ENCODE measurements at regions not wholly inside any gene's neighbourhood (a gene's known extent, or its start where the extent isn't known, plus 50 kb on each side); places are given as distances from the start of the nearest gene placed in this dataset.
"Not testable (repeated sequence)": the region's sequence is repeated elsewhere in the genome, so short reads cannot be mapped to it uniquely, and the experiment has no call there.

DNA sequence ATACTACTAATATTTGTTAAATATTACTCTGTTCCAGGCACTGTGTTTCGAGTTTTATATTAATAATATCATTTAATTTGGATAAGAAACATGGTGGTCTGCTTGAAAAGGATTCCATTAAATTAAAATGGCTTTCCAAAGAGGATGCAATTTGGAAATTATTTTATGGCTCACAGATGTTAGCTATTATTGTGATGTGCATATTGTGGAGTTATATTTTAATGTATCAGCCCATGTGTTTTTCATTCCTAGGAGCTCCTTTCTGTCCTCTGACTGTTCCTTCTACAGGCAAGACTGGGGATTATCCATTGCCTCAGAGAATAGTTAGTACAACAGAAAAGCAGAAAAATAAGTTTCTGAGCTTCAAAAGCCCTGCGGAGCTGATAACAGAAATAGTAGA, 376.7 kb upstream of the PDZRN3 start:
- TF ChIP-seq, protein P1, sequence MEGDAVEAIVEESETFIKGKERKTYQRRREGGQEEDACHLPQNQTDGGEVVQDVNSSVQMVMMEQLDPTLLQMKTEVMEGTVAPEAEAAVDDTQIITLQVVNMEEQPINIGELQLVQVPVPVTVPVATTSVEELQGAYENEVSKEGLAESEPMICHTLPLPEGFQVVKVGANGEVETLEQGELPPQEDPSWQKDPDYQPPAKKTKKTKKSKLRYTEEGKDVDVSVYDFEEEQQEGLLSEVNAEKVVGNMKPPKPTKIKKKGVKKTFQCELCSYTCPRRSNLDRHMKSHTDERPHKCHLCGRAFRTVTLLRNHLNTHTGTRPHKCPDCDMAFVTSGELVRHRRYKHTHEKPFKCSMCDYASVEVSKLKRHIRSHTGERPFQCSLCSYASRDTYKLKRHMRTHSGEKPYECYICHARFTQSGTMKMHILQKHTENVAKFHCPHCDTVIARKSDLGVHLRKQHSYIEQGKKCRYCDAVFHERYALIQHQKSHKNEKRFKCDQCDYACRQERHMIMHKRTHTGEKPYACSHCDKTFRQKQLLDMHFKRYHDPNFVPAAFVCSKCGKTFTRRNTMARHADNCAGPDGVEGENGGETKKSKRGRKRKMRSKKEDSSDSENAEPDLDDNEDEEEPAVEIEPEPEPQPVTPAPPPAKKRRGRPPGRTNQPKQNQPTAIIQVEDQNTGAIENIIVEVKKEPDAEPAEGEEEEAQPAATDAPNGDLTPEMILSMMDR (IDR thresholded peaks at IDR 0.05): no peak
- Histone ChIP-seq H3K27me3 (no peaks in the 10 kb centered on the region), H3K9me3 (no peaks in the 10 kb centered on the region), H3K4me3 (no peak overlapping the region), H3K36me3 (no peaks in the 10 kb centered on the region), H3K27ac (no peak overlapping the region), H3K4me1 (no peaks in the 10 kb centered on the region)
- intact Hi-C loops (cut with DNase I; ENCODE audit: low total_unique reads): no loop called here
- DNase-seq: no peak

DNA sequence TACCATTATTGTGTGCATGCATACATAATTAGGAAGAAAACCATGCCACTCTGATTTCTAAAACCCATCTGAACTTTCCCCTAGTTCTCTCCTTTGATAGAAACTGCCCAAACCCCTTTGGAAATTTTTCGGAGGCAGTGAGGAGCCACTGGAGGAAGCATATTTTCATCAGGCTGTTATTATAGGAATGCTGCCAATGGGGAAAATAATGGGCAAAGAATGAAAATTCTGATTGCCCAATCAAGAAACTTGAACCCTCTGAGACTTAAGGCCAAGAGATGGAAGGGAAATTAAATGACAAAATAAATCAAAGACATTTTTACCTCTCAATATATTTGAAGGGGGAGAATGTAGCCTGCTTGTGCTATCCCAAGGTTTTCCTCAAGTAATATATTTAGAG, 376.0 kb upstream of the PDZRN3 start:
- DNase-seq: no peak
- intact Hi-C loops (cut with DNase I; ENCODE audit: low total_unique reads): no loop called here
- TF ChIP-seq, protein P1 (IDR thresholded peaks at IDR 0.05): no peak
- no peak overlapping the region for H3K4me3 ChIP-seq
- no peaks in the 10 kb centered on the region for H3K36me3 ChIP-seq
- no peaks in the 10 kb centered on the region for H3K27me3 ChIP-seq
- no peaks in the 10 kb centered on the region for H3K9me3 ChIP-seq
- no peaks in the 10 kb centered on the region for H3K4me1 ChIP-seq
- no peak overlapping the region for H3K27ac ChIP-seq

GRCh38 chr3:73999501-73999900, 374.8 kb upstream of the PDZRN3 start:
- Histone ChIP-seq H3K4me3 (no peak overlapping the region), H3K4me1 (no peaks in the 10 kb centered on the region), H3K27ac (no peak overlapping the region), H3K36me3 (no peaks in the 10 kb centered on the region), H3K27me3 (no peaks in the 10 kb centered on the region), H3K9me3 (no peaks in the 10 kb centered on the region)
- DNase-seq: no peak
- intact Hi-C loops (cut with DNase I; ENCODE audit: low total_unique reads): no loop called here
- TF ChIP-seq, protein P1 (IDR thresholded peaks at IDR 0.05): no peak

DNA sequence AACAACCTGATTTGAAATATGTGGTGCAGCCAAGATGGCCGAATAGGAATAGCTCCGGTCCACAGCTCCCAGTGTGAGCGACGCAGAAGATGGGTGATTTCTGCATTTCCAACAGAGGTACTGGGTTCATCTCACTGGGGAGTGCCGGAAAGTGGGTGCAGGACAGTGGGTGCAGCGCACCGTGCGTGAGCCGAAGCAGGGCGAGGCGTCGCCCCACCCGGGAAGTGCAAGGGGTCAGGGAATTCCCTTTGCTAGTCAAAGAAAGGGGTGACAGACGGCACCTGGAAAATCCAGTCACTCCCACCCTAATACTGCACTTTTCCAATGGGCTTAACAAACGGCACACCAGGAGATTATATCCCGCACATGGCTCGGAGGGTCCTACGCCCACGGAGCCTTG, 365.9 kb upstream of the PDZRN3 start:
- H3K4me3 ChIP-seq; H3K27ac ChIP-seq; intact Hi-C loops (cut with DNase I; ENCODE audit: low total_unique reads); H3K4me1 ChIP-seq; H3K27me3 ChIP-seq; H3K36me3 ChIP-seq; DNase-seq; H3K9me3 ChIP-seq: not testable (repeated sequence)

DNA sequence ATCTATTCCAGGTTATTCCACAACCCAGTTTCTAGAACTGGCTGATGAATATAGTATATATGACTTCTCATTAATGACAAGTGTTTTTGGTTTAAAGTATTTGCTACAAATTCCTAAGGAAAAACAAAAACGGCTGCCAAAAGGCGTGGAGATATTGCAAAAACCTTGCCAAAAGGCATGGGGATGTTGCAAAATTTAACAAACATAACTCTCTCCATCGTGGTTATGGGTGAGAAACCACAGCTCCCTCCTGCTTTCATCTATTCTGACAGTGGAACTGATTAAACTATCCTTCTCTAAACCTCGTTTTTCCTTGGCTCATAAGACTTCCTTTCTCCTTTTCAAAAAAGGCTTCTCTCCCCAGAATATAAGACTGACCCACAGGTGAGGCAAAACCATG, 342.0 kb upstream of the PDZRN3 start:
- Histone ChIP-seq H3K27ac (no peak overlapping the region), H3K4me3 (no peak overlapping the region), H3K9me3 (no peaks in the 10 kb centered on the region), H3K27me3 (no peaks in the 10 kb centered on the region), H3K36me3 (no peaks in the 10 kb centered on the region), H3K4me1 (no peaks in the 10 kb centered on the region)
- TF ChIP-seq, protein P1 (IDR thresholded peaks at IDR 0.05): no peak
- DNase-seq: no peak
- intact Hi-C loops (cut with DNase I; ENCODE audit: low total_unique reads): no loop called here

DNA sequence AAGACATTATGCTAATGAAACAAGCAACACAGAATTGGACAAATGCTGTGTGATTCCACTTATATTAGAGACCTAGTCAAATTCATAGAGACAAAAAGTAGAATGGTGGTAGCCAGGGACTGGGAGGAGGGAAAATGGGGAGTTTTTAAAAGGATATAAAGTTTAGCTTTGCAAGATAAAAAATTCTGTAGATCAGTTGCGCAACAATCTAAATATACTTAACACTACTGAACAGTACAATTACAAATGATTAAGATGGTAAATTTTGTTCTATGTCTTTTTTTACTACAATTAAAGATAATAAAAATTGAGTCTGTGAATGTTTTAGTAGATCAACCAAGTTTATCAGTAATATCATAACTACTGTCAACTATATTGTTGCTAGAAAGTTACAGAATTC, 340.1 kb upstream of the PDZRN3 start:
- Histone ChIP-seq H3K36me3 (no peaks in the 10 kb centered on the region), H3K27ac (no peak overlapping the region), H3K9me3 (no peaks in the 10 kb centered on the region), H3K4me3 (no peak overlapping the region), H3K27me3 (no peaks in the 10 kb centered on the region), H3K4me1 (no peaks in the 10 kb centered on the region)
- intact Hi-C loops (cut with DNase I; ENCODE audit: low total_unique reads): no loop called here
- DNase-seq: no peak
- TF ChIP-seq, protein P1 (IDR thresholded peaks at IDR 0.05): no peak

Data from tibial artery (tissue), 4 donors.